ENCODE measurements at regions not wholly inside any gene's neighbourhood (a gene's known extent, or its start where the extent isn't known, plus 50 kb on each side); places are given as distances from the start of the nearest gene placed in this dataset.

DNA sequence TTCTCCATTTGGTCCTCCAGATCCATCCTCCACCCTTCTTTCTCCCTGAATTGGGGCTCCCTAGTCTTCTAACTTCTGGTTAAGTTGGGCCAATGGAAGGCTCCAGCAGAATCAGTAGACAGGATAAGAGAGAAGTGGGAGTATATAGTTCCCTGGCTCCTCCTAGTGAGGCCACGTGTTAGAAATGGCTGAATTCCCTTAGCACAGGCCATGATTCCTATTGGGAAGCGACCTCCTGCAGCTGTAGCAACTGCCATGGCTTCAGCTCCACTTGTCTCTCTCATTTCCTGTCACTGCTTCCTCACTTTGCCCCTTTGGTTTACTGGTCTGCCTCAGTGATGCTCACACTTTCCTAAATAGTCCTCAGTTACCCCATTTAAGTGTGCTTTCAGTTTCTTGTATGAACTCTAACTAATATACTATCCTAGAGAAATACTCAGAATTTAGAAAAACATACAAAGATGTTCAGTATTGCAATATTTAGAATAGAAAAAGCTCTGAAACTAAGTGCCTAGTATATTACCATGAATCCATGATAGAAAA is 104.8 kb upstream of the SMARCA2 start:
- TF ChIP-seq, protein P1, sequence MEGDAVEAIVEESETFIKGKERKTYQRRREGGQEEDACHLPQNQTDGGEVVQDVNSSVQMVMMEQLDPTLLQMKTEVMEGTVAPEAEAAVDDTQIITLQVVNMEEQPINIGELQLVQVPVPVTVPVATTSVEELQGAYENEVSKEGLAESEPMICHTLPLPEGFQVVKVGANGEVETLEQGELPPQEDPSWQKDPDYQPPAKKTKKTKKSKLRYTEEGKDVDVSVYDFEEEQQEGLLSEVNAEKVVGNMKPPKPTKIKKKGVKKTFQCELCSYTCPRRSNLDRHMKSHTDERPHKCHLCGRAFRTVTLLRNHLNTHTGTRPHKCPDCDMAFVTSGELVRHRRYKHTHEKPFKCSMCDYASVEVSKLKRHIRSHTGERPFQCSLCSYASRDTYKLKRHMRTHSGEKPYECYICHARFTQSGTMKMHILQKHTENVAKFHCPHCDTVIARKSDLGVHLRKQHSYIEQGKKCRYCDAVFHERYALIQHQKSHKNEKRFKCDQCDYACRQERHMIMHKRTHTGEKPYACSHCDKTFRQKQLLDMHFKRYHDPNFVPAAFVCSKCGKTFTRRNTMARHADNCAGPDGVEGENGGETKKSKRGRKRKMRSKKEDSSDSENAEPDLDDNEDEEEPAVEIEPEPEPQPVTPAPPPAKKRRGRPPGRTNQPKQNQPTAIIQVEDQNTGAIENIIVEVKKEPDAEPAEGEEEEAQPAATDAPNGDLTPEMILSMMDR (IDR thresholded peaks at IDR 0.05), result no peak
- TF ChIP-seq POLR2AphosphoS5 (IDR thresholded peaks at IDR 0.05) (no peak), EP300 (IDR thresholded peaks at IDR 0.05) (no peak), POLR2A (IDR thresholded peaks at IDR 0.05) (no peak)
- Histone ChIP-seq H3K9me3 (no peaks in the 10 kb centered on the region), H3K36me3 (no peaks in the 10 kb centered on the region), H3K27ac (no peak overlapping the region), H3K27me3 (no peaks in the 10 kb centered on the region), H3K4me3 (no peak overlapping the region), H3K4me1 (no peaks in the 10 kb centered on the region)
- DNase-seq (ENCODE audit: low spot score in 2 of 2), result no peak
- WGBS, result 84% methylated on average over 2 of the region's 2 CpGs

DNA sequence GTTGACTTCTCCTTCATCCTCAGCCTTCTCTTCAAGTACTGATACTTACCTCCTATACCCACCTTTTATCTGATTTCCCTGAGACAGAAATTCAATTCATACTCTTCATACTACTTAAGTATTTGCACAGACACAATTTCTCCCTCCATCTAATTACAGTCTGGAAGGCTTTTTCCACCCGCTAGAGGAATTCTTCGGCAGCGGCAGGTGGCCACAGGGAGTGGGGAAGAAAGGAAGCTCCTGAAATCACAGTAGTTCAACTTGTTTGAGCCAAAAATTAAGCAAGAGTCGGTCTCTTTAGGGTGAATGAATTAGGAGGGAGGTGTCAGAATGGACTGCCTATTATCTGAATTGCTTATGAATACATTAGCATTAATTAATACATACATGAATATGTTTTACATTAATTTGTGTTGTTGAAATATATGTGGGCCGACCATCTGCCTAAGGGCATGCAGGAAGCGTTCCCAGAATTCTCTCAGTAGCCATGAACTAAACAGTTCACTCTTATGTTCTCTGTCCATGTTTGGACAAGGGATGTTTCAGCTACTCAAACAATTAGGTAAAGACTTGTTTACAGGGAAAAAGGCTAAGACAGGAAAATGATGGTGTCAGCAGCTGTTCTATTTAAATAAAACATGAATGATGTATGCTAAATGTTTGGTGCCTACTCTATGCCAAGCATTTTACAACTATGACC is 101.4 kb upstream of the SMARCA2 start:
- Histone ChIP-seq H3K27ac (no peak overlapping the region), H3K9me3 (no peaks in the 10 kb centered on the region), H3K4me1 (peaks cover 14% of the 10 kb centered on the region), H3K36me3 (no peaks in the 10 kb centered on the region), H3K4me3 (no peak overlapping the region), H3K27me3 (no peaks in the 10 kb centered on the region)
- no peak for DNase-seq (ENCODE audit: low spot score in 2 of 2)
- TF ChIP-seq POLR2A (IDR thresholded peaks at IDR 0.05) (no peak), EP300 (IDR thresholded peaks at IDR 0.05) (no peak), POLR2AphosphoS5 (IDR thresholded peaks at IDR 0.05) (no peak)
- TF ChIP-seq, protein P1 (IDR thresholded peaks at IDR 0.05), result no peak
- WGBS, result 60% methylated on average over 6 of the region's 6 CpGs

DNA sequence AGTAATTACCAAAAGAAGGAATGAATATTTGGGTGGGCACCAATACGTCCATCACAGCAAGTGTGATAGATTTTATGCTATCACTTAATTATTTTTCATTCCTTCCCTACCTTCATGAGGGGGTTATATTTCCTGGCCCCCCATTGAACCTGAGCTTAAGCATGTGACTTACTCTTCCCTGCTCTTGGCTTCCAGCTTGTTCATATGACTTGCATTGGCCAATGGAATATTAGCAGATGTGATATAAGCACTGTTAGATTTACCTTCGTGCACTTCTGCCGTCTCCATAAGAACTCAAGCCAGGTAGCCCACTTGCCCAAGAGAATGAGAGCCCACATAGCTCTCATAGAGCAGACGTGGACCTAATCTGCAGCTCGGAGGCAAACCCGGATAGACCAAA is 99.1 kb upstream of the SMARCA2 start:
- Histone ChIP-seq H3K27ac (no peak overlapping the region), H3K4me1 (peaks cover 14% of the 10 kb centered on the region), H3K4me3 (peak overlapping the region; percentile 19), H3K9me3 (no peaks in the 10 kb centered on the region), H3K36me3 (no peaks in the 10 kb centered on the region), H3K27me3 (no peaks in the 10 kb centered on the region)
- no peak for DNase-seq (ENCODE audit: low spot score in 2 of 2)
- TF ChIP-seq POLR2A (IDR thresholded peaks at IDR 0.05) (no peak), POLR2AphosphoS5 (IDR thresholded peaks at IDR 0.05) (no peak), EP300 (IDR thresholded peaks at IDR 0.05) (no peak)
- TF ChIP-seq, protein P1 (IDR thresholded peaks at IDR 0.05), result no peak
- WGBS, result 66% methylated on average over 5 of the region's 6 CpGs

DNA sequence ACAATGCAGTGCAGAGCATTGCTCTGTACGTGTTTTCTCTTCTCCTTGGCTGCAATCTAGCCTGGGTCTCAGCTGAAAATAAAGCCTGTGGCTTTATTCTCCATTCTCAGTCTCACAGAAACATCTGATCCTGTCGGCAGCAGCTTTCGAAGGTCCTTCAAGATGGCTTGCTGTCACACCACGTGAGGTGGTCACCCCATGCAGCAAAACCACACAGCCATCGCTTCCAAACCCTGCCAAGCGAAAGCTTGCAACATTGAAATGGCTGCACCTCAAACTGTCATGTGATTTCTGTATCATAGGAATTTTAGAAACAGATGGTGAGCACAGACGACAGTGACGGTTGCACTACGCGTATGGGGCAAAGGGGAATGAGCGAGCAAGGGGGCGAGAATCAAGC is 98.5 kb upstream of the SMARCA2 start:
- peak overlapping the region; percentile 19 for H3K4me3 ChIP-seq

DNA sequence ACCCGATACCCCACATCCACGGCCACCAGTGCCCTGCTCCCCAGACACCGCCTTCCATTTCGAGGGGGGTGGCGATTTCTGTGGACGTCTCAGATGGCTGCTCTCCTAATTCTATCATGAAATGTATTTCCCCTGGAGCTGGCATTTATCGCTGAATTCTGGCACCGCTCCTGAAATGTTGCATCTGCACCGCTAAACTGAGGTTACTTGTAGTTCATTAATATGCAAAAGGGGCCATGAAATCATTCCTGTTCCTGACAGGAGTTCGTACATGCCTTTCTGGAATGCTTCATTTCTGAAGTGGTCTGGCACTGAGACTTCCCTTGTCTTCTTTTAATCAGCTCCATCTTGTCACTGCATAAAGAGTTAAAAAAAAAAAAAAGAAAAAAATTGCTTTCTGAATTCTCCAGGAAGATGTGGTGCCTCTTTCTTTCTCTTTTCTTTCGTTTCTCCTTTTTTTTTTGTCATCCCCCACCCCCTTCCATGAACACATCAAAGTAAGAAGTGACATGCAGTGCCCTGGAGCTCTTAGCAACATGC is 97.7 kb upstream of the SMARCA2 start:
- no peak for DNase-seq (ENCODE audit: low spot score in 2 of 2)
- TF ChIP-seq POLR2AphosphoS5 (IDR thresholded peaks at IDR 0.05) (no peak), POLR2A (IDR thresholded peaks at IDR 0.05) (no peak), EP300 (IDR thresholded peaks at IDR 0.05) (no peak)
- TF ChIP-seq, protein P1 (IDR thresholded peaks at IDR 0.05), result no peak
- Histone ChIP-seq H3K27me3 (no peaks in the 10 kb centered on the region), H3K36me3 (no peaks in the 10 kb centered on the region), H3K4me1 (peaks cover 14% of the 10 kb centered on the region), H3K9me3 (no peaks in the 10 kb centered on the region), H3K4me3 (peak overlapping the region; percentile 19), H3K27ac (no peak overlapping the region)
- 43% methylated on average over 10 of the region's 11 CpGs for WGBS

More for the DNA sequence above, 98.5 kb upstream of the SMARCA2 start:
- H3K36me3 ChIP-seq, result no peaks in the 10 kb centered on the region
- no peaks in the 10 kb centered on the region for H3K27me3 ChIP-seq
- no peaks in the 10 kb centered on the region for H3K9me3 ChIP-seq
- DNase-seq (ENCODE audit: low spot score in 2 of 2), result peak in 1 of 2 donors; percentile 67
- H3K27ac ChIP-seq, result no peak overlapping the region
- peaks cover 14% of the 10 kb centered on the region for H3K4me1 ChIP-seq
- TF ChIP-seq, protein P1 (IDR thresholded peaks at IDR 0.05), result no peak
- TF ChIP-seq POLR2AphosphoS5 (IDR thresholded peaks at IDR 0.05) (no peak), EP300 (IDR thresholded peaks at IDR 0.05) (no peak)
- WGBS, result 50% methylated on average over 12 of the region's 12 CpGs

Measured in suprapubic skin (tissue), 4 donors.